HTERT RPE-1 (cell line): ENCODE measurements at regions not wholly inside any gene's neighbourhood (a gene's known extent, or its start where the extent isn't known, plus 50 kb on each side); places are given as distances from the start of the nearest gene placed in this dataset.

Experiments used
- in situ Hi-C: fragments of 300-500 bp; cut with MboI; formaldehyde crosslinking; loops from 4 replicates; pipeline ENCODE4 v1.14.3; 2020; ENCODE audit warnings: low sequenced_read_pairs

- in situ Hi-C loops, result no loop called here
Observed at GRCh38 chr13:80083853-80084676, 256.9 kb downstream of the SPRY2 start.

- in situ Hi-C loops, result no loop called here
Observed at GRCh38 chr13:80083081-80083852, 257.7 kb downstream of the SPRY2 start.

GRCh38 chr13:80082396-80083080 is 258.4 kb downstream of the SPRY2 start:
- in situ Hi-C loops, result no loop called here

GRCh38 chr13:80074811-80075210 is 266.1 kb downstream of the SPRY2 start:
- in situ Hi-C loops, result loop anchor here (25.0 kb wide), 1 partner anchor 262 kb away; the partner anchor contains the start of gene SPRY2

GRCh38 chr13:80074143-80074752 is 266.7 kb downstream of the SPRY2 start:
- in situ Hi-C loops, result loop anchor here (25.0 kb wide), 1 partner anchor 263 kb away; the partner anchor contains the start of gene SPRY2

GRCh38 chr13:80072231-80072630 is 268.7 kb downstream of the SPRY2 start:
- in situ Hi-C loops, result loop anchor here (25.0 kb wide), 1 partner anchor 265 kb away; the partner anchor contains the start of gene SPRY2

- in situ Hi-C loops, result loop anchor here (25.0 kb wide), 1 partner anchor 267 kb away; the partner anchor contains the start of gene SPRY2
Observed at GRCh38 chr13:80070024-80070703, 270.8 kb downstream of the SPRY2 start.

GRCh38 chr13:80069374-80069773 is 271.6 kb downstream of the SPRY2 start:
- in situ Hi-C loops, result loop anchor here (25.0 kb wide), 1 partner anchor 268 kb away; the partner anchor contains the start of gene SPRY2

- in situ Hi-C loops, result loop anchor here (25.0 kb wide), 1 partner anchor 271 kb away; the partner anchor contains the start of gene SPRY2
Observed at GRCh38 chr13:80065996-80066395, 274.9 kb downstream of the SPRY2 start.

GRCh38 chr13:80062416-80062815 is 278.5 kb downstream of the SPRY2 start:
- in situ Hi-C loops, result loop anchor here (25.0 kb wide), 1 partner anchor 275 kb away; the partner anchor contains the start of gene SPRY2

GRCh38 chr13:80059789-80060188 is 281.1 kb downstream of the SPRY2 start:
- in situ Hi-C loops, result loop anchor here (25.0 kb wide), 1 partner anchor 278 kb away; the partner anchor contains the start of gene SPRY2

- in situ Hi-C loops, result loop anchor here (25.0 kb wide), 1 partner anchor 279 kb away; the partner anchor contains the start of gene SPRY2
Observed at GRCh38 chr13:80058626-80059025, 282.3 kb downstream of the SPRY2 start.

- in situ Hi-C loops, result loop anchor here (25.0 kb wide), 1 partner anchor 281 kb away; the partner anchor contains the start of gene SPRY2
Observed at GRCh38 chr13:80055847-80056246, 285.1 kb downstream of the SPRY2 start.

- in situ Hi-C loops, result loop anchor here (25.0 kb wide), 1 partner anchor 282 kb away; the partner anchor contains the start of gene SPRY2
Observed at GRCh38 chr13:80054806-80055205, 286.1 kb downstream of the SPRY2 start.

GRCh38 chr13:80052286-80052685 is 288.6 kb downstream of the SPRY2 start:
- in situ Hi-C loops, result loop anchor here (25.0 kb wide), 1 partner anchor 285 kb away; the partner anchor contains the start of gene SPRY2

GRCh38 chr13:80050252-80050651 is 290.7 kb downstream of the SPRY2 start:
- in situ Hi-C loops, result loop anchor here (25.0 kb wide), 1 partner anchor 287 kb away; the partner anchor contains the start of gene SPRY2

- in situ Hi-C loops, result no loop called here
Observed at GRCh38 chr13:80048802-80049201, 292.1 kb downstream of the SPRY2 start.

- in situ Hi-C loops, result no loop called here
Observed at GRCh38 chr13:80048030-80048429, 292.9 kb downstream of the SPRY2 start.

- in situ Hi-C loops, result no loop called here
Observed at GRCh38 chr13:80047406-80047805, 293.5 kb downstream of the SPRY2 start.
